Glutamatergic neuron (in vitro differentiated cells): ENCODE measurements at regions not wholly inside any gene's neighbourhood (a gene's known extent, or its start where the extent isn't known, plus 50 kb on each side); places are given as distances from the start of the nearest gene placed in this dataset.

ENCODE experiments used
- DNase-seq: peaks from one replicate; pipeline ENCODE4 v3.0.0; 2022
- H3K27ac Mint-ChIP-seq: one replicate; pipeline ENCODE4 v1.8.0; 2020; ENCODE audit warnings: mild to moderate bottlenecking, mixed read lengths, inconsistent platforms; ENCODE audit not compliant: unreplicated experiment
- H3K27me3 Mint-ChIP-seq: one replicate; pipeline ENCODE4 v1.8.0; 2020; ENCODE audit warnings: mild to moderate bottlenecking, moderate library complexity, mixed read lengths, inconsistent platforms; ENCODE audit not compliant: unreplicated experiment
- H3K36me3 Mint-ChIP-seq: one replicate; pipeline ENCODE4 v1.8.0; 2020; ENCODE audit warnings: mild to moderate bottlenecking, mixed read lengths, inconsistent platforms; ENCODE audit not compliant: unreplicated experiment
- H3K4me1 Mint-ChIP-seq: one replicate; pipeline ENCODE4 v1.8.0; 2020; ENCODE audit warnings: mild to moderate bottlenecking, low read depth, mixed read lengths, inconsistent platforms; ENCODE audit not compliant: unreplicated experiment
- H3K4me3 Mint-ChIP-seq: one replicate; pipeline ENCODE4 v1.8.0; 2020; ENCODE audit warnings: mild to moderate bottlenecking, mixed read lengths, inconsistent platforms; ENCODE audit not compliant: unreplicated experiment
- H3K9me3 Mint-ChIP-seq: one replicate; pipeline ENCODE4 v1.8.0; 2020; ENCODE audit warnings: mild to moderate bottlenecking, moderate library complexity, mixed read lengths, inconsistent platforms; ENCODE audit not compliant: unreplicated experiment
- TF ChIP-seq, protein P1 (sequence below): fragments of 200-600 bp; sonication (generic); IDR thresholded peaks from one replicate; pipeline ENCODE4 v1.5.0; 2021; ENCODE audit not compliant: partially characterized antibody, unreplicated experiment

- Mint-ChIP-seq H3K9me3 (no peaks in the 10 kb centered on the region), H3K36me3 (peaks cover 10% of the 10 kb centered on the region), H3K27ac (no peak overlapping the region), H3K27me3 (no peaks in the 10 kb centered on the region), H3K4me3 (no peak overlapping the region), H3K4me1 (no peaks in the 10 kb centered on the region)
- TF ChIP-seq, protein P1, sequence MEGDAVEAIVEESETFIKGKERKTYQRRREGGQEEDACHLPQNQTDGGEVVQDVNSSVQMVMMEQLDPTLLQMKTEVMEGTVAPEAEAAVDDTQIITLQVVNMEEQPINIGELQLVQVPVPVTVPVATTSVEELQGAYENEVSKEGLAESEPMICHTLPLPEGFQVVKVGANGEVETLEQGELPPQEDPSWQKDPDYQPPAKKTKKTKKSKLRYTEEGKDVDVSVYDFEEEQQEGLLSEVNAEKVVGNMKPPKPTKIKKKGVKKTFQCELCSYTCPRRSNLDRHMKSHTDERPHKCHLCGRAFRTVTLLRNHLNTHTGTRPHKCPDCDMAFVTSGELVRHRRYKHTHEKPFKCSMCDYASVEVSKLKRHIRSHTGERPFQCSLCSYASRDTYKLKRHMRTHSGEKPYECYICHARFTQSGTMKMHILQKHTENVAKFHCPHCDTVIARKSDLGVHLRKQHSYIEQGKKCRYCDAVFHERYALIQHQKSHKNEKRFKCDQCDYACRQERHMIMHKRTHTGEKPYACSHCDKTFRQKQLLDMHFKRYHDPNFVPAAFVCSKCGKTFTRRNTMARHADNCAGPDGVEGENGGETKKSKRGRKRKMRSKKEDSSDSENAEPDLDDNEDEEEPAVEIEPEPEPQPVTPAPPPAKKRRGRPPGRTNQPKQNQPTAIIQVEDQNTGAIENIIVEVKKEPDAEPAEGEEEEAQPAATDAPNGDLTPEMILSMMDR = no peak
- no peak for DNase-seq
Measured at GRCh38 chr10:4101918-4102654, 317.1 kb upstream of the KLF6 start.

DNA sequence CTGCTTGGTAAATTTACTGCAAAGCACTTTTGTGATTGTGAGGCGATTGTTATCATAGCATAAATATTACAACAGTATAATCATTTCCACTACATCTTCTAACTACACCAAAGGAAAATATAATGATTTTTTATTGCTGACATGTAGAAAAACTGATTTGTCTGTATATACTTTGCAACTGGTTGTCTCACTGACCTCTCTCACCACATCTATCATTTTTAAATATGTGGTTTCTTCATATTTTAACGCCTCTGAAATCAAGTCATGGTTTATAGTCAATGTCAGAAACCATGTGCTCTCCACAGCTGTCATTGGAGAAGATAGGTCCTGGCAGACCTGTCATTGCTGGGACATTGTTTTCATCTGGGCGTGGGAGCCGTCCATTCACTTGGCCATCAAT, 315.4 kb upstream of the KLF6 start:
- Mint-ChIP-seq H3K27ac (no peak overlapping the region), H3K4me3 (no peak overlapping the region), H3K4me1 (no peaks in the 10 kb centered on the region), H3K9me3 (no peaks in the 10 kb centered on the region), H3K36me3 (peaks cover 9% of the 10 kb centered on the region), H3K27me3 (no peaks in the 10 kb centered on the region)
- TF ChIP-seq, protein P1 = no peak
- DNase-seq = no peak

GRCh38 chr10:4099202-4099601, 314.2 kb upstream of the KLF6 start:
- TF ChIP-seq, protein P1 = no peak
- no peaks in the 10 kb centered on the region for H3K27me3 Mint-ChIP-seq
- no peak overlapping the region for H3K27ac Mint-ChIP-seq
- no peak overlapping the region for H3K4me3 Mint-ChIP-seq
- no peaks in the 10 kb centered on the region for H3K36me3 Mint-ChIP-seq
- H3K4me1 Mint-ChIP-seq = no peaks in the 10 kb centered on the region
- DNase-seq = no peak
- no peaks in the 10 kb centered on the region for H3K9me3 Mint-ChIP-seq

- Mint-ChIP-seq H3K36me3 (no peaks in the 10 kb centered on the region), H3K27ac (no peak overlapping the region), H3K4me1 (no peaks in the 10 kb centered on the region), H3K27me3 (no peaks in the 10 kb centered on the region), H3K9me3 (no peaks in the 10 kb centered on the region), H3K4me3 (no peak overlapping the region)
- TF ChIP-seq, protein P1 = no peak
- no peak for DNase-seq
Measured at GRCh38 chr10:4095166-4095917, 310.3 kb upstream of the KLF6 start.

- Mint-ChIP-seq H3K27ac (no peak overlapping the region), H3K9me3 (no peaks in the 10 kb centered on the region), H3K27me3 (no peaks in the 10 kb centered on the region), H3K36me3 (no peaks in the 10 kb centered on the region), H3K4me1 (no peaks in the 10 kb centered on the region), H3K4me3 (no peak overlapping the region)
- no peak for DNase-seq
- TF ChIP-seq, protein P1 = no peak
Measured at GRCh38 chr10:4094751-4095150, 309.7 kb upstream of the KLF6 start.
